ENCODE measurements at regions not wholly inside any gene's neighbourhood (a gene's known extent, or its start where the extent isn't known, plus 50 kb on each side); places are given as distances from the start of the nearest gene placed in this dataset.

- no peak for TF ChIP-seq CTCF (IDR thresholded peaks at IDR 0.05; ENCODE audit: unreplicated experiment in 3 of 3)
- H3K9me3 Mint-ChIP-seq, result no peaks in the 10 kb centered on the region
- H3K4me1 Mint-ChIP-seq, result no peaks in the 10 kb centered on the region
Observed at GRCh38 chr2:211159972-211160371, 603.6 kb downstream of the CPS1 start.

GRCh38 chr2:211161236-211161635 lies 604.8 kb downstream of the CPS1 start:
- no peaks in the 10 kb centered on the region for H3K4me1 Mint-ChIP-seq
- no peak overlapping the region for H3K4me3 Mint-ChIP-seq
- H3K27ac Mint-ChIP-seq, result no peak overlapping the region
- no peak for TF ChIP-seq CTCF (IDR thresholded peaks at IDR 0.05; ENCODE audit: unreplicated experiment in 3 of 3)
- H3K27me3 Mint-ChIP-seq (ENCODE audit: low read depth), result no peaks in the 10 kb centered on the region
- no peaks in the 10 kb centered on the region for H3K9me3 Mint-ChIP-seq
- H3K36me3 Mint-ChIP-seq (ENCODE audit: low read depth), result no peaks in the 10 kb centered on the region

More at GRCh38 chr2:211159972-211160371, 603.6 kb downstream of the CPS1 start:
- Mint-ChIP-seq H3K4me3 (no peak overlapping the region), H3K36me3 (ENCODE audit: low read depth) (no peaks in the 10 kb centered on the region), H3K27ac (no peak overlapping the region), H3K27me3 (ENCODE audit: low read depth) (no peaks in the 10 kb centered on the region)

- H3K27me3 Mint-ChIP-seq (ENCODE audit: low read depth), result no peaks in the 10 kb centered on the region
- H3K27ac Mint-ChIP-seq, result no peak overlapping the region
- H3K9me3 Mint-ChIP-seq, result no peaks in the 10 kb centered on the region
Observed at GRCh38 chr2:211162911-211163310, 606.5 kb downstream of the CPS1 start.

GRCh38 chr2:211170843-211171242 lies 614.4 kb downstream of the CPS1 start:
- TF ChIP-seq CTCF (IDR thresholded peaks at IDR 0.05; ENCODE audit: unreplicated experiment in 3 of 3), result no peak
- no peaks in the 10 kb centered on the region for H3K4me1 Mint-ChIP-seq
- no peaks in the 10 kb centered on the region for H3K36me3 Mint-ChIP-seq (ENCODE audit: low read depth)
- H3K27ac Mint-ChIP-seq, result peak overlapping the region in 1 of 3 experiments; percentile 27
- no peaks in the 10 kb centered on the region for H3K27me3 Mint-ChIP-seq (ENCODE audit: low read depth)
- H3K4me3 Mint-ChIP-seq, result no peak overlapping the region
- no peaks in the 10 kb centered on the region for H3K9me3 Mint-ChIP-seq

More at GRCh38 chr2:211162911-211163310, 606.5 kb downstream of the CPS1 start:
- no peaks in the 10 kb centered on the region for H3K4me1 Mint-ChIP-seq
- no peak overlapping the region for H3K4me3 Mint-ChIP-seq
- TF ChIP-seq CTCF (IDR thresholded peaks at IDR 0.05; ENCODE audit: unreplicated experiment in 3 of 3), result no peak
- no peaks in the 10 kb centered on the region for H3K36me3 Mint-ChIP-seq (ENCODE audit: low read depth)

- Mint-ChIP-seq H3K4me1 (no peaks in the 10 kb centered on the region), H3K36me3 (ENCODE audit: low read depth) (no peaks in the 10 kb centered on the region), H3K9me3 (no peaks in the 10 kb centered on the region), H3K27ac (no peak overlapping the region), H3K4me3 (no peak overlapping the region), H3K27me3 (ENCODE audit: low read depth) (no peaks in the 10 kb centered on the region)
- TF ChIP-seq CTCF (IDR thresholded peaks at IDR 0.05; ENCODE audit: unreplicated experiment in 3 of 3), result no peak
Observed at GRCh38 chr2:211174021-211174420, 617.6 kb downstream of the CPS1 start.

GRCh38 chr2:211174631-211175030 lies 618.2 kb downstream of the CPS1 start:
- no peak overlapping the region for H3K27ac Mint-ChIP-seq
- no peaks in the 10 kb centered on the region for H3K9me3 Mint-ChIP-seq
- no peaks in the 10 kb centered on the region for H3K4me1 Mint-ChIP-seq
- no peaks in the 10 kb centered on the region for H3K36me3 Mint-ChIP-seq (ENCODE audit: low read depth)
- H3K4me3 Mint-ChIP-seq, result no peak overlapping the region
- H3K27me3 Mint-ChIP-seq (ENCODE audit: low read depth), result no peaks in the 10 kb centered on the region
- no peak for TF ChIP-seq CTCF (IDR thresholded peaks at IDR 0.05; ENCODE audit: unreplicated experiment in 3 of 3)
